ENCODE measurements at regions not wholly inside any gene's neighbourhood (a gene's known extent, or its start where the extent isn't known, plus 50 kb on each side); places are given as distances from the start of the nearest gene placed in this dataset.

- TF ChIP-seq CTCF (IDR thresholded peaks at IDR 0.05), result no peak
- TF ChIP-seq POLR2A (IDR thresholded peaks at IDR 0.05), result no peak
These were observed 437.5 kb downstream of the FGF9 start for GRCh38 chr13:22108283-22108942.
